IPS DF 6.9 (cell line): ENCODE measurements at regions not wholly inside any gene's neighbourhood (a gene's known extent, or its start where the extent isn't known, plus 50 kb on each side); places are given as distances from the start of the nearest gene placed in this dataset.

Experiments used
- DNase-seq: peaks from one replicate; pipeline ENCODE4 v3.0.0-alpha.2; 2013; ENCODE audit warnings: low read depth, low spot score
- H3K27ac ChIP-seq: one replicate; pipeline ENCODE4 v1.5.1; 2013; ENCODE audit warnings: low read length, control low read depth
- H3K27me3 ChIP-seq: 2 replicates; pipeline ENCODE4 v1.6.1; 2013; ENCODE audit warnings: mild to moderate bottlenecking, low read length; ENCODE audit not compliant: control insufficient read depth, insufficient read depth
- H3K36me3 ChIP-seq: 2 replicates; pipeline ENCODE4 v1.6.1; 2013; ENCODE audit warnings: low read length; ENCODE audit not compliant: control insufficient read depth, insufficient read depth
- H3K4me1 ChIP-seq: 2 replicates; pipeline ENCODE4 v1.6.1; 2013; ENCODE audit warnings: low read length; ENCODE audit not compliant: control insufficient read depth, insufficient read depth
- H3K4me3 ChIP-seq: 2 replicates; pipeline ENCODE4 v1.5.1; 2013; ENCODE audit warnings: mild to moderate bottlenecking, low read length
- H3K9me3 ChIP-seq: 2 replicates; pipeline ENCODE4 v1.6.1; 2013; ENCODE audit warnings: low read length, inconsistent platforms; ENCODE audit not compliant: control insufficient read depth, insufficient read depth
- WGBS: extraction: QIAGEN DNeasy Blood & Tissue Kit; methylation state at CpG from one replicate; pipeline ENCODE4 v1.1.7; 2013; ENCODE audit warnings: mixed read lengths, missing lambda C conversion rate; ENCODE audit not compliant: insufficient read length, insufficient coverage; 5-methylcytosine and 5-hydroxymethylcytosine counted together

DNA sequence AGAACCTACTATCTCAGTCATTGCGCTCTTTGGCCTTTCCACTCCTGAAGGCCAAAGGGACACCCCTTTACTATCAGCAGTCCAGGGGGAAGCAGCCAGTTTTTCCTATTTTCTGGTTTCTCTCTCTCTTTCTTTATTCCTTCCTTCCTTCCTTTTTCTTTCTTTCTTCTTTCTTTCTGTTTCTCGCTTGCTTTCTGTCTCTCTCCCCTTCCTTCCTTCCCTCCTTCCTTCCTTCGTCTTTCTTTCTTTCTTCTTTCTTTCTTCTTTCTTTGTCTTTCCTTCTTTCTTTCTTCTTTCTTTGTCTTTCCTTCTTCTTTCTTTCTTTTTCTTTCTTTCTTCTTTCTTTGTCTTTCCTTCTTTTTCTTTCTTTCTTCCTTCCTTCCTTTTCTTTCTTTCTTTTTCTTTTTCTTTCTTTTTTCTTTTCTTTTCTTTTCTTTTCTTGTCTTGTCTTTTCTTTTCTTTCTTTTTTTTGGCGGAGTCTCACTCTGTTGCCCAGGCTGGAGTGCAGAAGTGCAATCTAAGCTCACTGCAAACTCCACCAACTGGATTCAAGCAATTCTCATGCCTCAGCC is 64.9 kb upstream of the OTX2 start:
- Histone ChIP-seq H3K9me3 (no peaks in the 10 kb centered on the region), H3K36me3 (no peaks in the 10 kb centered on the region), H3K4me1 (no peaks in the 10 kb centered on the region), H3K27ac (no peak overlapping the region), H3K27me3 (no peaks in the 10 kb centered on the region), H3K4me3 (no peak overlapping the region)
- whole genome bisulfite sequencing = no CpG with 5 or more reads among the region's 4 CpGs
- DNase-seq = no peak

DNA sequence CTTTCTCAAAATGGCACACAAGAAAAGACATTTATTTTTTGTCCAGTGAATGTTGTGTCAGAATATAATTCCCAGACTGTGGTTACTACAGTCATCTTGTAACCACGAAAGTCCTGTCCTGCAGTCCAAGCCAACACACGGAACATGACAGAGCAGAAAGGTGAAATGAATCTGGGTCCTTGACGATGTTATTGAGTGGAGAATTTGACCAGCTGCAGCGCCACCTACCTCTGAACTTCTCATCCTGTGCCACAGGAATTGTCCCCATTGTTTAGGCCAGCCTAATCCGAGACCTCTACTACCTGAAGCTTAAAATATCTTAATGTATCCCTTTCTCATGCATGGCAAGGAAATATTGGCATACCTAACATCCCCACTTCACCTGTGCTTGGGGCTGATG is 64.1 kb upstream of the OTX2 start:
- no peak for DNase-seq
- no peak overlapping the region for H3K4me3 ChIP-seq
- no peaks in the 10 kb centered on the region for H3K9me3 ChIP-seq
- no CpG with 5 or more reads among the region's 5 CpGs for WGBS
- H3K27ac ChIP-seq = no peak overlapping the region
- no peaks in the 10 kb centered on the region for H3K27me3 ChIP-seq
- H3K4me1 ChIP-seq = no peaks in the 10 kb centered on the region
- no peaks in the 10 kb centered on the region for H3K36me3 ChIP-seq

DNA sequence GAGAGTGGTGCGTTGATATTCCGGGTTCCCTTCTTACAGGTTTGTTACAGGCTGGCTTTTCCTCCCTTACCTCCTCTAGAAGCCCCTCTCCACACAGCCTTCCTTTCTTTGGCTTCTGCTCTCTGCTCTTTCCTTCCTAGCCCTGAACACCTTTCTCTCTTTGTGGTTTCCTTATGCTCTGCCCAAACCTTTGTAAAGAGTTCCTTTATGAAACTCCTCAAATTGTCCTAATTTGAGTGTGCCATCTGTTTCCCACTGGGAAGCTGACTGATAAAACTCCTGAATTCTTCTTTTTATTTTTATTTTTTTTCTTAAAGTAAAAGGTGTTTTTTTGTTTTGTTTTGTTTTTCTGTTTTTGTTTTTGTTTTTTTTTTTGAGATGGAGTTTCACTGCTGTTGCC is 60.1 kb upstream of the OTX2 start:
- H3K36me3 ChIP-seq = no peaks in the 10 kb centered on the region
- WGBS = no CpG with 5 or more reads among the region's 2 CpGs
- no peaks in the 10 kb centered on the region for H3K4me1 ChIP-seq
- H3K9me3 ChIP-seq = no peaks in the 10 kb centered on the region
- DNase-seq = no peak
- no peaks in the 10 kb centered on the region; the same call in none of the 2 replicates for H3K27me3 ChIP-seq
- H3K27ac ChIP-seq = no peak overlapping the region
- H3K4me3 ChIP-seq = no peak overlapping the region

DNA sequence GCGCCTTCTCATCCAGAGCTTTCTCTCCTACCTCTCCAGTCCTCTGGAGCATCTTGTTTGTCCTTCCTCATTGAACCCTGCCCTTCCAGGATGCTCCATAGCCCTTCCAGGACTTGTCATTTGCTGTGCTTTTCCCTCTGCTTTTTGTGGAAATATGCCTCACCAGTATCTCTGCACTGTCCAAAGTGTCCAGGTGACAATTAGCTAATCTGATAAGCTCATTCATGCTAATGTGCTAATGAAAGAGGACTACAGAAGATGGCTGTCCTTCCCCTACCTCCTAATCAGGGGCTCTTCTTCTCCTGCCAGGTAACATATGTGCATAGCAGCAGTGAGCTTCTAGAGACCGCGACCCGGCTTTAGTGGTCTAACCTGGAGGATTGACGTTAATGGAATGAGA is 58.4 kb upstream of the OTX2 start:
- DNase-seq = no peak
- Histone ChIP-seq H3K9me3 (no peaks in the 10 kb centered on the region), H3K27ac (no peak overlapping the region)

GRCh38 chr14:56862836-56863235 is 52.6 kb upstream of the OTX2 start:
- no CpG with 5 or more reads among the region's 5 CpGs for WGBS
- H3K9me3 ChIP-seq = no peaks in the 10 kb centered on the region
- H3K27ac ChIP-seq = no peak overlapping the region
- H3K27me3 ChIP-seq = no peaks in the 10 kb centered on the region
- H3K36me3 ChIP-seq = no peaks in the 10 kb centered on the region
- H3K4me3 ChIP-seq = no peak overlapping the region
- DNase-seq = no peak
- H3K4me1 ChIP-seq = no peaks in the 10 kb centered on the region

More for the DNA sequence above, 58.4 kb upstream of the OTX2 start:
- Histone ChIP-seq H3K36me3 (no peaks in the 10 kb centered on the region), H3K27me3 (no peaks in the 10 kb centered on the region; the same call in none of the 2 replicates), H3K4me1 (no peaks in the 10 kb centered on the region), H3K4me3 (no peak overlapping the region)
- WGBS = no CpG with 5 or more reads among the region's 5 CpGs

GRCh38 chr14:56860441-56860840 is 50.2 kb upstream of the OTX2 start:
- no peak for DNase-seq
- H3K36me3 ChIP-seq = no peaks in the 10 kb centered on the region
- H3K27ac ChIP-seq = no peak overlapping the region
- no peak overlapping the region for H3K4me3 ChIP-seq
- H3K9me3 ChIP-seq = no peaks in the 10 kb centered on the region
- no CpG with 5 or more reads among the region's 4 CpGs for WGBS
- H3K27me3 ChIP-seq = no peaks in the 10 kb centered on the region
- H3K4me1 ChIP-seq = 0 out of 2 replicates have a peak, but pooled peaks cover 2% of the 10 kb centered on the region
